Upper lobe of left lung (tissue), 6 donors: ENCODE measurements at regions not wholly inside any gene's neighbourhood (a gene's known extent, or its start where the extent isn't known, plus 50 kb on each side); places are given as distances from the start of the nearest gene placed in this dataset.
"Not testable (repeated sequence)": the region's sequence is repeated elsewhere in the genome, so short reads cannot be mapped to it uniquely, and the experiment has no call there.

Source experiments
- ATAC-seq, 2 donors: fragments of 200-7000 bp; cut with Tn5 transposase; one replicate each; pipeline ENCODE4 v1.9.1; 2022; ENCODE audit warnings: mild to moderate bottlenecking in 2 of 2, moderate library complexity in 2 of 2; ENCODE audit not compliant: low FRiP score in 2 of 2
- DNase-seq, 2 donors: peaks; one replicate each; pipeline ENCODE4 v3.0.0-alpha.2; 2019 to 2020
- H3K27ac ChIP-seq, 4 donors: fragments of 200-600 bp; sonication (generic); one replicate each; pipeline ENCODE4 v1.5.1; 2016 to 2019
- H3K27me3 ChIP-seq, 4 donors: fragments of 200-600 bp; sonication (generic); one replicate each; pipeline ENCODE4 v1.5.1; 2017 to 2019
- H3K36me3 ChIP-seq, 4 donors: fragments of 200-600 bp; sonication (generic); one replicate each; pipeline ENCODE4 v1.5.1; 2016 to 2019
- H3K4me1 ChIP-seq, 4 donors: fragments of 200-600 bp; sonication (generic); one replicate each; pipeline ENCODE4 v1.5.1; 2018 to 2019
- H3K4me3 ChIP-seq, 4 donors: fragments of 200-600 bp; sonication (generic); one replicate each; pipeline ENCODE4 v1.5.1; 2017 to 2019; ENCODE audit warnings: mild to moderate bottlenecking in 2 of 4, moderate library complexity in 1 of 4
- H3K9me3 ChIP-seq, 4 donors: fragments of 200-600 bp; sonication (generic); one replicate each; pipeline ENCODE4 v1.5.1; 2018 to 2019
- CTCF ChIP-seq, 6 experiments: fragments of 450-650 bp in 4 of 6; fragments of 200-600 bp in 2 of 6; sonication (generic) in 2 of 6; IDR thresholded peaks; one replicate each; pipeline ENCODE4 v1.5.1; 2016 to 2019; ENCODE audit warnings: antibody characterized with exemption in 6 of 6
- EP300 ChIP-seq, 4 donors: sonication (generic); formaldehyde crosslinking; IDR thresholded peaks; one replicate each; pipeline ENCODE4 v1.5.1; 2017; ENCODE audit warnings: antibody characterized with exemption in 4 of 4, control low read depth in 2 of 4
- POLR2A ChIP-seq, 4 donors: fragments of 450-650 bp; IDR thresholded peaks; one replicate each; pipeline ENCODE4 v1.5.1; 2016 to 2017; ENCODE audit warnings: antibody characterized with exemption in 4 of 4, mild to moderate bottlenecking in 2 of 4
- POLR2AphosphoS5 ChIP-seq, 2 donors: sonication (generic); formaldehyde crosslinking; IDR thresholded peaks; one replicate each; pipeline ENCODE4 v1.5.1; 2017; ENCODE audit warnings: antibody characterized with exemption in 2 of 2
- WGBS, 2 donors: methylation state at CpG; one replicate each; pipeline ENCODE4 v1.1.5; 2017 to 2018; 5-methylcytosine and 5-hydroxymethylcytosine counted together
- donor health status: DM: no; HTN: no; CAD: no; lungs with moderate emphysema.
- donor health status: DM: no; HTN: yes; CAD: no; lungs with severe emphysema.

- Histone ChIP-seq H3K27ac (no peak overlapping the region), H3K27me3 (no peaks in the 10 kb centered on the region), H3K4me3 (no peak overlapping the region), H3K36me3 (no peaks in the 10 kb centered on the region), H3K4me1 (no peaks in the 10 kb centered on the region), H3K9me3 (peaks cover 0 to 23% (median 8%) of the 10 kb centered on the region in 4 donors)
- DNase-seq = no peak
- ATAC-seq = no peak
- no peak for TF ChIP-seq POLR2AphosphoS5 (IDR thresholded peaks at IDR 0.05)
- no peak for TF ChIP-seq EP300 (IDR thresholded peaks at IDR 0.05)
- TF ChIP-seq POLR2A (IDR thresholded peaks at IDR 0.05) = no peak
- no peak for TF ChIP-seq CTCF (IDR thresholded peaks at IDR 0.05)
Measured at GRCh38 chr6:121633309-121633708, 197.9 kb downstream of the GJA1 start.

DNA sequence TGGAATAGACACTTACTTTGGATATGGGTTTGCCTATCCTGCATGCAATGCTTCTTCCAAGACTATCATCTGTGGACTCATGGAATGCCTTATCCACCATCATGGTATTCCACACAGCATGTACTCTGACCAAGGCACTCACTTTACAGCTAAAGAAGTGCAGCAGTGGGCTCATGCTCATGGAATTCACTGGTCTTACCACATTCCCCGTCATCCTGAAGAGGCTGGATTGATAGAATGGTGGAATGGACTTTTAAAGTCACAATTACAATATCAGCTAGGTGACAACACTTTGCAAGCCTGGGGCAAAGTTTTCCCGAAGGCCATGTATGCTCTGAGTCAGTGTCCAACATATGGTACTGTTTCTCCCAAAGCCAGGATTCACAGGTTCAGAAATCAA, 199.1 kb downstream of the GJA1 start:
- H3K9me3 ChIP-seq = peaks cover 0 to 23% (median 8%) of the 10 kb centered on the region in 4 donors
- H3K27me3 ChIP-seq, H3K4me1 ChIP-seq, DNase-seq, ATAC-seq, H3K36me3 ChIP-seq, H3K4me3 ChIP-seq, H3K27ac ChIP-seq: not testable (repeated sequence)
- 74 to 84% methylated on average over 2 of the region's 2 CpGs for WGBS, 2 donors

GRCh38 chr6:121635355-121635754, 199.9 kb downstream of the GJA1 start:
- no peak for DNase-seq
- TF ChIP-seq CTCF (IDR thresholded peaks at IDR 0.05) = no peak
- TF ChIP-seq POLR2AphosphoS5 (IDR thresholded peaks at IDR 0.05) = no peak
- no peak for TF ChIP-seq POLR2A (IDR thresholded peaks at IDR 0.05)
- no peak for TF ChIP-seq EP300 (IDR thresholded peaks at IDR 0.05)
- Histone ChIP-seq H3K9me3 (peaks cover 0 to 23% (median 8%) of the 10 kb centered on the region in 4 donors), H3K4me3 (no peak overlapping the region), H3K4me1 (no peaks in the 10 kb centered on the region), H3K27ac (no peak overlapping the region), H3K27me3 (no peaks in the 10 kb centered on the region), H3K36me3 (no peaks in the 10 kb centered on the region)
- WGBS, 2 donors = 90 to 94% methylated on average over 2 of the region's 2 CpGs
- ATAC-seq = no peak

DNA sequence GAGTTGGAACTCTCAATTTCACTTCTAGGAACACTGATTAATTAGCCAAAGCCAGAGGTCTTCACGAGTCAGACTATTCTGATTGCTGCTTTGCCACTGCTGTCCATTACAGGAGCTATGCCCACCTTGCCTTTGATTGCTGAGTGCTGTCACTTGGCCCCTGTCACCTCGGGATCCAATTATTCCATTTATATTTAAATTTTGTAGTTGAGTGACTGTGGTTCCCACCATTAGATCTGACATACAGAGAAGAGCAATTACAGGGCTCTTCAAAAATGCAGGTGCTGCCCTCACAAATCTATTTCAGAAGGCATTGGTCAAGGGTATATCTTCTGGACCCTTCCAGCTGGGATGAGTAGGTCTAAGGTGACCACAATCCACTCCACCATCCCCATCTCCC, 200.8 kb downstream of the GJA1 start:
- WGBS, 2 donors = 71 to 79% methylated on average over 2 of the region's 2 CpGs
- peaks cover 0 to 23% (median 8%) of the 10 kb centered on the region in 4 donors for H3K9me3 ChIP-seq
- DNase-seq, ATAC-seq, H3K4me1 ChIP-seq, H3K27me3 ChIP-seq, H3K36me3 ChIP-seq, H3K4me3 ChIP-seq, H3K27ac ChIP-seq: not testable (repeated sequence)

- no peak for DNase-seq
- no peak for TF ChIP-seq POLR2A (IDR thresholded peaks at IDR 0.05)
- TF ChIP-seq CTCF (IDR thresholded peaks at IDR 0.05) = no peak
- Histone ChIP-seq H3K9me3 (peaks cover 0 to 9% (median 5%) of the 10 kb centered on the region in 4 donors), H3K27ac (no peak overlapping the region), H3K4me1 (no peaks in the 10 kb centered on the region), H3K36me3 (no peaks in the 10 kb centered on the region), H3K4me3 (no peak overlapping the region), H3K27me3 (no peaks in the 10 kb centered on the region)
- ATAC-seq = no peak
- WGBS, 2 donors = 85 to 92% methylated on average over 2 of the region's 2 CpGs
Measured at GRCh38 chr6:121639021-121639420, 203.6 kb downstream of the GJA1 start.

- H3K27me3 ChIP-seq = no peaks in the 10 kb centered on the region
- 61 to 93% methylated on average over 3 of the region's 3 CpGs for WGBS, 2 donors
- H3K4me1 ChIP-seq = no peaks in the 10 kb centered on the region
- no peak for DNase-seq
- no peaks in the 10 kb centered on the region for H3K36me3 ChIP-seq
- no peak overlapping the region for H3K27ac ChIP-seq
- H3K4me3 ChIP-seq = no peak overlapping the region
- H3K9me3 ChIP-seq = peaks cover 0 to 6% (median 3%) of the 10 kb centered on the region in 4 donors
- no peak for TF ChIP-seq CTCF (IDR thresholded peaks at IDR 0.05)
- no peak for TF ChIP-seq POLR2AphosphoS5 (IDR thresholded peaks at IDR 0.05)
- TF ChIP-seq POLR2A (IDR thresholded peaks at IDR 0.05) = no peak
- TF ChIP-seq EP300 (IDR thresholded peaks at IDR 0.05) = no peak
- no peak for ATAC-seq
Measured at GRCh38 chr6:121641158-121641557, 205.7 kb downstream of the GJA1 start.
